HG03108 (cell line): ENCODE measurements at regions not wholly inside any gene's neighbourhood (a gene's known extent, or its start where the extent isn't known, plus 50 kb on each side); places are given as distances from the start of the nearest gene placed in this dataset.

Experiments
- ATAC-seq: cut with Tn5 transposase; IDR thresholded peaks from one replicate; pipeline ENCODE4 v1.9.1; 2021; ENCODE audit warnings: moderate library complexity; ENCODE audit not compliant: unreplicated experiment

- peak; percentile 78 for ATAC-seq
Observed at GRCh38 chr18:77650799-77651385, 401.2 kb downstream of the GALR1 start.

- ATAC-seq: no peak
Observed at GRCh38 chr18:77651441-77651840, 401.8 kb downstream of the GALR1 start.

GRCh38 chr18:77653792-77654191, 404.1 kb downstream of the GALR1 start:
- ATAC-seq: no peak

GRCh38 chr18:77654302-77654701, 404.7 kb downstream of the GALR1 start:
- no peak for ATAC-seq

GRCh38 chr18:77657651-77658298, 408.1 kb downstream of the GALR1 start:
- ATAC-seq: no peak

- no peak for ATAC-seq
Observed at GRCh38 chr18:77658299-77658662, 408.6 kb downstream of the GALR1 start.

GRCh38 chr18:77658751-77659448, 409.3 kb downstream of the GALR1 start:
- ATAC-seq: no peak

- ATAC-seq: no peak
Observed at GRCh38 chr18:77666613-77667012, 417.0 kb downstream of the GALR1 start.

- ATAC-seq: no peak
Observed at GRCh38 chr18:77668219-77668618, 418.6 kb downstream of the GALR1 start.

- ATAC-seq: no peak
Observed at GRCh38 chr18:77669331-77669730, 419.7 kb downstream of the GALR1 start.

GRCh38 chr18:77671456-77672167, 422.0 kb downstream of the GALR1 start:
- ATAC-seq: no peak

GRCh38 chr18:77676910-77677309, 427.3 kb downstream of the GALR1 start:
- ATAC-seq: no peak

- ATAC-seq: no peak
Observed at GRCh38 chr18:77677536-77677935, 427.9 kb downstream of the GALR1 start.

GRCh38 chr18:77679869-77680268, 430.2 kb downstream of the GALR1 start:
- no peak for ATAC-seq

- ATAC-seq: no peak
Observed at GRCh38 chr18:77700051-77700450, 450.4 kb downstream of the GALR1 start.

- ATAC-seq: no peak
Observed at GRCh38 chr18:77701977-77702376, 452.3 kb downstream of the GALR1 start.

GRCh38 chr18:77702686-77703085, 453.0 kb downstream of the GALR1 start:
- no peak for ATAC-seq

- no peak for ATAC-seq
Observed at GRCh38 chr18:77705301-77705700, 455.7 kb downstream of the GALR1 start.

GRCh38 chr18:77708826-77709506, 459.3 kb downstream of the GALR1 start:
- ATAC-seq: peak; percentile 45

GRCh38 chr18:77711096-77711495, 461.4 kb downstream of the GALR1 start:
- ATAC-seq: no peak

GRCh38 chr18:77714716-77715115, 465.1 kb downstream of the GALR1 start:
- no peak for ATAC-seq
